Pons (tissue), 1 donor: ENCODE measurements at regions not wholly inside any gene's neighbourhood (a gene's known extent, or its start where the extent isn't known, plus 50 kb on each side); places are given as distances from the start of the nearest gene placed in this dataset.

ENCODE experiments used
- DNase-seq: peaks from one replicate; pipeline ENCODE4 v3.0.0-alpha.2; 2016; ENCODE audit warnings: low spot score

GRCh38 chr14:27958757-27959156, 807.8 kb upstream of the FOXG1 start:
- DNase-seq: no peak

GRCh38 chr14:27995691-27996090, 770.9 kb upstream of the FOXG1 start:
- no peak for DNase-seq

- DNase-seq: no peak
Observed at GRCh38 chr14:28001002-28001401, 765.6 kb upstream of the FOXG1 start.

- no peak for DNase-seq
Observed at GRCh38 chr14:28012629-28013415, 753.8 kb upstream of the FOXG1 start.

GRCh38 chr14:28020112-28020511, 746.5 kb upstream of the FOXG1 start:
- no peak for DNase-seq

- DNase-seq: no peak
Observed at GRCh38 chr14:28023853-28024252, 742.7 kb upstream of the FOXG1 start.

GRCh38 chr14:28052251-28052650, 714.3 kb upstream of the FOXG1 start:
- no peak for DNase-seq

- no peak for DNase-seq
Observed at GRCh38 chr14:28055008-28055407, 711.6 kb upstream of the FOXG1 start.

GRCh38 chr14:28057359-28058296, 709.0 kb upstream of the FOXG1 start:
- DNase-seq: peak; percentile 38

- DNase-seq: no peak
Observed at GRCh38 chr14:28059254-28059653, 707.3 kb upstream of the FOXG1 start.

GRCh38 chr14:28061006-28061405, 705.6 kb upstream of the FOXG1 start:
- DNase-seq: no peak

GRCh38 chr14:28077021-28077420, 689.6 kb upstream of the FOXG1 start:
- no peak for DNase-seq

GRCh38 chr14:28083389-28083788, 683.2 kb upstream of the FOXG1 start:
- no peak for DNase-seq

GRCh38 chr14:28088125-28088524, 678.5 kb upstream of the FOXG1 start:
- DNase-seq: no peak

- no peak for DNase-seq
Observed at GRCh38 chr14:28097585-28097984, 669.0 kb upstream of the FOXG1 start.

- no peak for DNase-seq
Observed at GRCh38 chr14:28098856-28099255, 667.7 kb upstream of the FOXG1 start.

- DNase-seq: peak; percentile 24
Observed at GRCh38 chr14:28102001-28102400, 664.6 kb upstream of the FOXG1 start.

- no peak for DNase-seq
Observed at GRCh38 chr14:28102814-28103213, 663.8 kb upstream of the FOXG1 start.

- DNase-seq: no peak
Observed at GRCh38 chr14:28113311-28113710, 653.3 kb upstream of the FOXG1 start.

- DNase-seq: no peak
Observed at GRCh38 chr14:28116716-28117115, 649.9 kb upstream of the FOXG1 start.

- no peak for DNase-seq
Observed at GRCh38 chr14:28119849-28120248, 646.7 kb upstream of the FOXG1 start.

- peak; percentile 56 for DNase-seq
Observed at GRCh38 chr14:28120391-28120790, 646.2 kb upstream of the FOXG1 start.
